Esophagus muscularis mucosa (tissue), 3 donors: ENCODE measurements at regions not wholly inside any gene's neighbourhood (a gene's known extent, or its start where the extent isn't known, plus 50 kb on each side); places are given as distances from the start of the nearest gene placed in this dataset.

Experiments
- CTCF ChIP-seq, 3 experiments: fragments of 200-600 bp in 2 of 3; fragments of 450-650 bp in 1 of 3; sonication (generic) in 2 of 3; IDR thresholded peaks; one replicate each; pipeline ENCODE4 v1.5.1; 2017 to 2019; ENCODE audit warnings: antibody characterized with exemption in 3 of 3, mild to moderate bottlenecking in 2 of 3, moderate library complexity in 1 of 3
- POLR2A ChIP-seq: fragments of 450-650 bp; IDR thresholded peaks from one replicate; pipeline ENCODE4 v1.6.1; 2017; ENCODE audit warnings: antibody characterized with exemption, moderate library complexity, mild to moderate bottlenecking, low read depth
- POLR2AphosphoS5 ChIP-seq, 2 donors: sonication (generic); formaldehyde crosslinking; IDR thresholded peaks; one replicate each; pipeline ENCODE4 v1.6.1; 2017; ENCODE audit warnings: antibody characterized with exemption in 2 of 2

GRCh38 chr10:57535306-57535705, 732.4 kb downstream of the IPMK start:
- TF ChIP-seq CTCF (IDR thresholded peaks at IDR 0.05) (no peak), POLR2A (no peak), POLR2AphosphoS5 (IDR thresholded peaks at IDR 0.05) (no peak)
